ENCODE measurements at regions not wholly inside any gene's neighbourhood (a gene's known extent, or its start where the extent isn't known, plus 50 kb on each side); places are given as distances from the start of the nearest gene placed in this dataset.

- DNase-seq (ENCODE audit: extremely low read depth in 1 of 11, low read depth in 9 of 11, low spot score in 4 of 11) = no peak
These were observed 232.0 kb downstream of the BTG1 start for GRCh38 chr12:91913651-91914050.

GRCh38 chr12:91913124-91913523 is 232.5 kb downstream of the BTG1 start:
- DNase-seq (ENCODE audit: extremely low read depth in 1 of 11, low read depth in 9 of 11, low spot score in 4 of 11) = no peak

DNA sequence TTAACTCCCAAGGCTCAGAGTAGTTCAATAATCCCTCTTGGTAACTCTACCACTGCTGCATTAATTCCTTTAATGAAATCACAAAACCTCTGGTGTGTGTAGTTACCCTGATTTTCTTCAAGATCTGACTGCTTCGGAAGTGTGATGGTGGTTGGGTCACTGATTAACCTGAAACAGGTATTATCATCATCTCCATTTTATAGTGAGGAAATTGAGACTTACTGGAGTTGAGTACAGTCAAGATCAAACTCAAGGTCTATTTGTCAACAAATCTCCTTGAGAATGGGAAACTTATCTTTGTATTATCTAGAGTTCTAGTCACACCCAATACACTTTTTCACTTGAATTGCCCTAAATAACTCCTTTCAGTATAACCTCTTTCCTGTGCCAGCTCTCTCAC is 233.5 kb downstream of the BTG1 start:
- DNase-seq (ENCODE audit: extremely low read depth in 1 of 11, low read depth in 9 of 11, low spot score in 4 of 11) = no peak

- DNase-seq (ENCODE audit: extremely low read depth in 1 of 11, low read depth in 9 of 11, low spot score in 4 of 11) = no peak
These were observed 234.7 kb downstream of the BTG1 start for GRCh38 chr12:91910871-91911388.

GRCh38 chr12:91902860-91903683 is 242.6 kb downstream of the BTG1 start:
- no peak for DNase-seq (ENCODE audit: extremely low read depth in 1 of 11, low read depth in 9 of 11, low spot score in 4 of 11)

GRCh38 chr12:91901381-91902074 is 244.1 kb downstream of the BTG1 start:
- DNase-seq (ENCODE audit: extremely low read depth in 1 of 11, low read depth in 9 of 11, low spot score in 4 of 11) = no peak

DNA sequence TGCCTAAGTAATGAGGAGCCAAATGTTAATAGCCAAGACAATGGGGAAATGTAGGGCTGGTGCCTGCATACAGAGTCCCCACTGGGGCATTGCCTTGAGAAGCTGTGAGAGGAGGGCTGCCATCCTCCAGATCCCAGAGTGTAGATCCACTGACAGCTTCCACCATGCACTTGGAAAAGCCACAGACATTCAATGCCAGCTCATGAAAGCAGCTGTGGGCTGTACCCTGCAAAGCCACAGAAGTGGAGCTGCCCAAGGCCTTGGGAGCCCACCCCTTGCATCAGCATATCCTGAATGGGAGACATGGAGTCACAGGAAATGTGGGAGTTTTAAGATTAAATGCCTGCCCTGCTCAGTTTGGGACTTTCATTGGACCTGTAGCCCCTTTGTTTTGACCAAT is 244.7 kb downstream of the BTG1 start:
- no peak for DNase-seq (ENCODE audit: extremely low read depth in 1 of 11, low read depth in 9 of 11, low spot score in 4 of 11)

DNA sequence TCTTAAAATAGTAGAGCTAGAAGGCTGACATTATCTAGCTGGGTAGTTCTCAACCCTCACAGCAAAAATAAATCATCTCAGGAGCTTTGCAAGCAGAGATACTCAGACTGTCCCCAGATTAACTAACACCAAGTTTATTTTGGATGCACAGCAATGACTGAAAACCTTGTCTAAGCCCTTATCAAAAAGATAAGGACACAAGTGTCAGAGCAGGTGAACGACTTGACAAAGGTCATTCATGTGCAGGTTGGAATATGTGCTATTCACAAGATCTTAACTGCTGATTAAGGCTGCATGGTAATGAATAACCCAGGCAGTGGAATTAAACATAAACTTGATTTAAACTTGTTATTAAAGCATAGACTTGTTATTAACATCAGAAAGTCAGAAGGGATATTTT is 246.6 kb downstream of the BTG1 start:
- DNase-seq (ENCODE audit: extremely low read depth in 1 of 11, low read depth in 9 of 11, low spot score in 4 of 11) = no peak

GRCh38 chr12:91897025-91897515 is 248.6 kb downstream of the BTG1 start:
- no peak for DNase-seq (ENCODE audit: extremely low read depth in 1 of 11, low read depth in 9 of 11, low spot score in 4 of 11)

DNA sequence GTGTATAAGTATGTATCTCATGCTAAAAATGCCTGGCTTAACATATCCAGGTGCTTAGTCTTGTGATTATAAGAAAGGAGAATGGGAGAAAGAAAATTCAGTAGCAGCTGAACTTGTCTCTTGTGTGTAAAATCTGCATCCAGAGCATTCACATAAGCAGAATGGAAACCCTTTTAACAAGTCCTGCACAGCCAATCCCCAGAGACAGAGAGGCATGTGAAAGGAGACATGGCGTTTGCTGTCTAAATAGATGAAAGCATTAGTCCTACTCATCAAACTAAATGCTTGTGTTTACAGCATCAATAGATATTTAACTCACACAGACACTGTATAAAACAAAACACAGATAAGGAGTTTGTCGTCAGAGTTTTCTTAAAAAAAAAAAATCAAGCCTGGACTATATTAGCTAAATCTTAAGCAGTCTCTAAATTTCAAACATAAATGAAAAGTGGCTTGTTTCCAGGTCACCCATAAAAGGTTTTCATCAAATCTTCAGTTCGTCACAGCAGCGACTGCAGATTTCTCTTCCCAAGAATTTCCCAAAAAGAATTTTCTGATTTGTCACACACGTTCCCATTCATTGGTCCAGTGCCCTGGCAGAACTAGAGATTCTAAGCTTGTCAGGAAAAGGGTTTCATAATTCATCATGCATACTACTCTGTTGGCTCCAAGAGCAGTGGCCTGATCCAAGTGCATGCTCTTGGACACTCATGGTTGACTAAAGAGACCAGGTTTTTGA is 249.2 kb downstream of the BTG1 start:
- DNase-seq (ENCODE audit: extremely low read depth in 1 of 11, low read depth in 9 of 11, low spot score in 4 of 11) = no peak

- DNase-seq (ENCODE audit: extremely low read depth in 1 of 11, low read depth in 9 of 11, low spot score in 4 of 11) = no peak
These were observed 250.7 kb downstream of the BTG1 start for GRCh38 chr12:91894911-91895310.

GRCh38 chr12:91893476-91893875 is 252.2 kb downstream of the BTG1 start:
- DNase-seq (ENCODE audit: extremely low read depth in 1 of 11, low read depth in 9 of 11, low spot score in 4 of 11) = no peak

DNA sequence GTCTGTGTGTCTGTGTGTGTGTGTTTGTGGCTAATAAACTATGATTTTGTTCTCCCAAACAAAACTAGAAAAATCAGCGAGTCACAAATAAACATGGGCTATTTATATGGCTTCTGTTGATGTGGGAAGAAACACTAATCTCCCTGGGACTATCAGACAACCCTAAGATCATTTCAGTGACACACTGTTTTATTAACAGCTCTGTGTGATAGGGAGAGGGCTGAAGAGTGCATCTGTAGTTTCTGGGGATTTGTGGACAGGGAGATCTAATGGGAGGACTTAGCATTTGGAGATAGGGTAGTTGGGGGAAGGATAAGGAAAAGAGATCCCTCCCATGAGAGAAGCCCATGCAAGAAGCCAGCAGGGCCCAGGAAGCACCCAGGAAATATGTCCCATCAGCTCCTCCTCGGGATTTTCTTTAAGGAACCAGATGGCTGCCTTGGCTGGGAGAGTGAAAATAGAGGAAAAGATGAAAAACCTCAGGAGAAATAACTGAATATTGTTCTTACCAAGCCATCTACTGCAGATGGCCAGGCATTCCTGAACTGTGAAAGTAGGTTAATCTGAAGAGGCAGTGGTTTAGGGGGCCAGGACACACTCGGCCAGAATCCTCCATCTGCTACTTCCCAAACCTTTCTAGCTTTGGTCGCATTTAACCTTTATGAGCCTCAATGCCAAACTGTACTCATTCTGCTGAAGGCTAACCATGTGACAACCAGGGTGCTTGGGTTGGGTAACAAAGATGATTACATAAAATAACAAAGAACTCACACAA is 253.4 kb downstream of the BTG1 start:
- no peak for DNase-seq (ENCODE audit: extremely low read depth in 1 of 11, low read depth in 9 of 11, low spot score in 4 of 11)

- no peak for DNase-seq (ENCODE audit: extremely low read depth in 1 of 11, low read depth in 9 of 11, low spot score in 4 of 11)
These were observed 254.9 kb downstream of the BTG1 start for GRCh38 chr12:91890742-91891141.

DNA sequence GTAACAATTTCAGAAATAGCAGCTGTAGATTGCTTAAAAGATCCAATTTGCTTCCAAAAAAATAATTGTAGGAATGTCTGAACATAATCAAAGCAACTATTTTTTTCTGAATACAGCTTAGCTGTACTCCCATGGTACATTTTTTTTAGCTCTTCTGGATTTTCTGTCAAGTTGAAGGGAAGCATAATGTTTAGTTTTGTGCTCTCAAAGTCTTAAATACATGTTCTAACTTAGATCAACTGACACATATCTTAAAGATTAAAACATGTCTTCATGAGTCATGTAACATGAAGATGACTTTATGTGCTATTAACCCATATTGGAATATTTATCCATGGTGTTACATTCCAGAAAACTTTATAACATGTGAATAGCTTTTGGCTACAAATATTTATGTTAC is 255.7 kb downstream of the BTG1 start:
- DNase-seq (ENCODE audit: extremely low read depth in 1 of 11, low read depth in 9 of 11, low spot score in 4 of 11) = no peak

- no peak for DNase-seq (ENCODE audit: extremely low read depth in 1 of 11, low read depth in 9 of 11, low spot score in 4 of 11)
These were observed 256.6 kb downstream of the BTG1 start for GRCh38 chr12:91889059-91889458.

- DNase-seq (ENCODE audit: extremely low read depth in 1 of 11, low read depth in 9 of 11, low spot score in 4 of 11) = no peak
These were observed 257.7 kb downstream of the BTG1 start for GRCh38 chr12:91887957-91888356.

GRCh38 chr12:91885851-91886731 is 259.6 kb downstream of the BTG1 start:
- no peak for DNase-seq (ENCODE audit: extremely low read depth in 1 of 11, low read depth in 9 of 11, low spot score in 4 of 11)

Data from renal cortex interstitium (tissue), 11 donors.